ENCODE measurements at regions not wholly inside any gene's neighbourhood (a gene's known extent, or its start where the extent isn't known, plus 50 kb on each side); places are given as distances from the start of the nearest gene placed in this dataset.

GRCh38 chr5:174229514-174230370 is 184.2 kb downstream of the NSG2 start:
- no peaks in the 10 kb centered on the region for H3K4me1 ChIP-seq
- TF ChIP-seq CTCF (IDR thresholded peaks at IDR 0.05) = no peak
- H3K27ac ChIP-seq = no peak overlapping the region
- no peak overlapping the region for H3K4me3 ChIP-seq
- no peaks in the 10 kb centered on the region for H3K9me3 ChIP-seq
- no peaks in the 10 kb centered on the region for H3K36me3 ChIP-seq
- DNase-seq (ENCODE audit: low spot score) = no peak
- H3K27me3 ChIP-seq = no peaks in the 10 kb centered on the region

GRCh38 chr5:174231956-174232487 is 186.5 kb downstream of the NSG2 start:
- DNase-seq (ENCODE audit: low spot score) = no peak

GRCh38 chr5:174234388-174234787 is 188.9 kb downstream of the NSG2 start:
- Histone ChIP-seq H3K9me3 (peaks cover 0 to 5% of the 10 kb centered on the region in 2 donors), H3K36me3 (no peaks in the 10 kb centered on the region), H3K27ac (no peak overlapping the region), H3K4me3 (no peak overlapping the region), H3K4me1 (no peaks in the 10 kb centered on the region), H3K27me3 (no peaks in the 10 kb centered on the region)
- no peak for DNase-seq (ENCODE audit: low spot score)
- TF ChIP-seq CTCF (IDR thresholded peaks at IDR 0.05) = no peak

More at GRCh38 chr5:174231956-174232487, 186.5 kb downstream of the NSG2 start:
- Histone ChIP-seq H3K4me1 (no peaks in the 10 kb centered on the region), H3K4me3 (no peak overlapping the region), H3K27ac (no peak overlapping the region), H3K36me3 (no peaks in the 10 kb centered on the region), H3K9me3 (no peaks in the 10 kb centered on the region), H3K27me3 (no peaks in the 10 kb centered on the region)
- TF ChIP-seq CTCF (IDR thresholded peaks at IDR 0.05) = no peak

- H3K36me3 ChIP-seq = no peaks in the 10 kb centered on the region
- no peak overlapping the region for H3K4me3 ChIP-seq
- TF ChIP-seq CTCF (IDR thresholded peaks at IDR 0.05) = no peak
- no peaks in the 10 kb centered on the region for H3K4me1 ChIP-seq
- peaks cover 0 to 9% of the 10 kb centered on the region in 2 donors for H3K9me3 ChIP-seq
- no peak for DNase-seq (ENCODE audit: low spot score)
- no peak overlapping the region for H3K27ac ChIP-seq
- H3K27me3 ChIP-seq = no peaks in the 10 kb centered on the region
Measured at GRCh38 chr5:174235221-174236011, 189.9 kb downstream of the NSG2 start.

GRCh38 chr5:174236070-174236469 is 190.6 kb downstream of the NSG2 start:
- no peak for TF ChIP-seq CTCF (IDR thresholded peaks at IDR 0.05)
- Histone ChIP-seq H3K36me3 (no peaks in the 10 kb centered on the region), H3K27ac (no peak overlapping the region), H3K27me3 (no peaks in the 10 kb centered on the region), H3K9me3 (peaks cover 0 to 9% of the 10 kb centered on the region in 2 donors), H3K4me1 (no peaks in the 10 kb centered on the region), H3K4me3 (no peak overlapping the region)
- DNase-seq (ENCODE audit: low spot score) = no peak
